SK-N-SH treated with all-trans-retinoic acid at 6 μM for 48 hours (cell line): ENCODE measurements at regions not wholly inside any gene's neighbourhood (a gene's known extent, or its start where the extent isn't known, plus 50 kb on each side); places are given as distances from the start of the nearest gene placed in this dataset.

Experiments used
- ATAC-seq: fragments of 200-7000 bp; cut with Tn5 transposase; 3 replicates; pipeline ENCODE4 v1.9.1; 2020; ENCODE audit warnings: mild to moderate bottlenecking, moderate library complexity
- ARNTL ChIP-seq: fragments of 450-650 bp; formaldehyde crosslinking; IDR thresholded peaks from 2 replicates; pipeline ENCODE4 v1.5.0; 2020; ENCODE audit warnings: low read depth, mild to moderate bottlenecking, moderate library complexity, borderline replicate concordance
- BACH2 ChIP-seq: fragments of 250-450 bp; sonication (Bioruptor Pico); IDR thresholded peaks from 2 replicates; pipeline ENCODE4 v1.9.0; 2021; ENCODE audit warnings: mild to moderate bottlenecking, borderline replicate concordance
- CREB5 ChIP-seq: fragments of 250-450 bp; sonication (Bioruptor Pico); IDR thresholded peaks from 2 replicates; pipeline ENCODE4 v1.5.1; 2020; ENCODE audit warnings: low read depth, mild to moderate bottlenecking, moderate library complexity
- CSRNP3 ChIP-seq: fragments of 250-450 bp; sonication (Bioruptor Pico); IDR thresholded peaks from 2 replicates; pipeline ENCODE4 v1.5.1; 2021; ENCODE audit warnings: mild to moderate bottlenecking, moderate library complexity
- GLIS3 ChIP-seq: fragments of 250-450 bp; sonication (Bioruptor Pico); IDR thresholded peaks from 2 replicates; pipeline ENCODE4 v1.5.0; 2020; ENCODE audit warnings: mild to moderate bottlenecking, moderate library complexity
- ISL1 ChIP-seq: fragments of 250-450 bp; sonication (Bioruptor Pico); IDR thresholded peaks from 2 replicates; pipeline ENCODE4 v2.1.2; 2022; ENCODE audit warnings: mild to moderate bottlenecking, moderate library complexity
- OSR1 ChIP-seq: fragments of 250-450 bp; sonication (Bioruptor Pico); IDR thresholded peaks from 2 replicates; pipeline ENCODE4 v1.8.0; 2022; ENCODE audit warnings: moderate library complexity, mild to moderate bottlenecking, inconsistent platforms
- PATZ1 ChIP-seq: fragments of 250-450 bp; sonication (Bioruptor Pico); IDR thresholded peaks from 2 replicates; pipeline ENCODE4 v1.8.0; 2020; ENCODE audit warnings: mild to moderate bottlenecking, moderate library complexity, borderline replicate concordance
- POU6F1 ChIP-seq: fragments of 250-450 bp; sonication (Bioruptor Pico); IDR thresholded peaks from 2 replicates; pipeline ENCODE4 v1.8.0; 2021; ENCODE audit warnings: low read depth, mild to moderate bottlenecking, moderate library complexity, borderline replicate concordance
- PPARA ChIP-seq: fragments of 250-450 bp; sonication (Bioruptor Pico); IDR thresholded peaks from 2 replicates; pipeline ENCODE4 v1.5.0; 2020; ENCODE audit warnings: mild to moderate bottlenecking, borderline replicate concordance
- RARB ChIP-seq: fragments of 250-450 bp; sonication (Bioruptor Pico); IDR thresholded peaks from 2 replicates; pipeline ENCODE4 v1.8.0; 2021; ENCODE audit warnings: mild to moderate bottlenecking, moderate library complexity
- SNAI2 ChIP-seq: fragments of 250-450 bp; sonication (Bioruptor Pico); IDR thresholded peaks from 2 replicates; pipeline ENCODE4 v1.5.0; 2020; ENCODE audit warnings: mild to moderate bottlenecking, moderate library complexity
- TOX ChIP-seq: fragments of 250-450 bp; sonication (Bioruptor Pico); IDR thresholded peaks from 2 replicates; pipeline ENCODE4 v1.8.0; 2021; ENCODE audit warnings: mild to moderate bottlenecking, moderate library complexity, borderline replicate concordance
- TSHZ2 ChIP-seq: fragments of 250-450 bp; sonication (Bioruptor Pico); IDR thresholded peaks from 2 replicates; pipeline ENCODE4 v1.5.0; 2020; ENCODE audit warnings: mild to moderate bottlenecking, moderate library complexity
- ZC3H10 ChIP-seq: fragments of 250-450 bp; sonication (Bioruptor Pico); IDR thresholded peaks from 2 replicates; pipeline ENCODE4 v1.5.1; 2021; ENCODE audit warnings: mild to moderate bottlenecking, moderate library complexity
- ZFP3 ChIP-seq: fragments of 250-450 bp; sonication (Bioruptor Pico); IDR thresholded peaks from 2 replicates; pipeline ENCODE4 v1.5.0; 2020; ENCODE audit warnings: mild to moderate bottlenecking, moderate library complexity
- ZNF565 ChIP-seq: fragments of 450-650 bp; formaldehyde crosslinking; conservative IDR thresholded peaks from 2 replicates; pipeline ENCODE4 v1.5.0; 2020; ENCODE audit warnings: low read depth, mild to moderate bottlenecking, moderate library complexity
- ZNF70 ChIP-seq: fragments of 450-650 bp; formaldehyde crosslinking; IDR thresholded peaks from 2 replicates; pipeline ENCODE4 v1.5.0; 2020; ENCODE audit warnings: mild to moderate bottlenecking, moderate library complexity
- ZNF8 ChIP-seq: fragments of 450-650 bp; formaldehyde crosslinking; IDR thresholded peaks from 2 replicates; pipeline ENCODE4 v1.5.0; 2020; ENCODE audit warnings: mild to moderate bottlenecking, moderate library complexity

GRCh38 chr5:108529381-108529780 lies 147.5 kb upstream of the FBXL17 start:
- no peak for TF ChIP-seq ARNTL
- TF ChIP-seq BACH2 (CRISPR knock-in tag) = no peak
- TF ChIP-seq RARB (CRISPR knock-in tag) = no peak
- TF ChIP-seq CREB5 (CRISPR knock-in tag) = no peak
- no peak for TF ChIP-seq ZC3H10 (CRISPR knock-in tag)
- TF ChIP-seq OSR1 (CRISPR knock-in tag) = no peak
- TF ChIP-seq TOX (CRISPR knock-in tag) = no peak
- TF ChIP-seq POU6F1 (CRISPR knock-in tag) = no peak
- no peak for TF ChIP-seq ZFP3 (CRISPR knock-in tag)
- TF ChIP-seq PPARA (CRISPR knock-in tag) = no peak
- TF ChIP-seq CSRNP3 (CRISPR knock-in tag) = no peak
- TF ChIP-seq ZNF565 (CRISPR knock-in tag) = no peak
- no peak for TF ChIP-seq GLIS3 (CRISPR knock-in tag)
- no peak for TF ChIP-seq ZNF8
- TF ChIP-seq TSHZ2 (CRISPR knock-in tag) = no peak
- ATAC-seq = no peak

GRCh38 chr5:108528655-108529054 lies 146.8 kb upstream of the FBXL17 start:
- TF ChIP-seq TOX (CRISPR knock-in tag) (peak; percentile 67; the same call in 1 of the 2 replicates), TSHZ2 (CRISPR knock-in tag) (no peak), PATZ1 (CRISPR knock-in tag) (peak; percentile 46; the same call in 1 of the 2 replicates), ISL1 (peak; percentile 85), ZC3H10 (CRISPR knock-in tag) (peak; percentile 54; the same call in 1 of the 2 replicates)
- no peak for ATAC-seq

GRCh38 chr5:108524564-108524963 lies 142.7 kb upstream of the FBXL17 start:
- ATAC-seq = no peak
- TF ChIP-seq OSR1 (CRISPR knock-in tag) (no peak), ZNF565 (CRISPR knock-in tag) (no peak), ZNF70 (CRISPR knock-in tag) (no peak), SNAI2 (CRISPR knock-in tag) (no peak), ISL1 (no peak), TSHZ2 (CRISPR knock-in tag) (no peak), CSRNP3 (CRISPR knock-in tag) (no peak)
